HCT116 (cell line): ENCODE measurements at regions not wholly inside any gene's neighbourhood (a gene's known extent, or its start where the extent isn't known, plus 50 kb on each side); places are given as distances from the start of the nearest gene placed in this dataset.

Experiments
- CTCF ChIP-seq, 3 experiments: fragments of 200-600 bp in 1 of 3; sonication (generic) in 1 of 3; IDR thresholded peaks in 2 of 3; conservative IDR thresholded peaks in 1 of 3; 2 replicates each; pipeline ENCODE4 v1.5.1; 2012 to 2017; ENCODE audit warnings: low read depth in 2 of 3, low read length in 2 of 3, antibody characterized with exemption in 1 of 3, borderline replicate concordance in 1 of 3, control low read depth in 1 of 3, mild to moderate bottlenecking in 1 of 3, mixed read lengths in 1 of 3, mixed run types in 1 of 3, moderate library complexity in 1 of 3; ENCODE audit not compliant: insufficient read depth in 1 of 3
- FOSL1 ChIP-seq: IDR thresholded peaks from 2 replicates; pipeline ENCODE4 v1.6.1; 2012; ENCODE audit warnings: low read depth
- POLR2A ChIP-seq: IDR thresholded peaks from 2 replicates; pipeline ENCODE4 v1.7.0; 2011; ENCODE audit warnings: borderline replicate concordance; ENCODE audit not compliant: insufficient read depth, insufficient read length; ENCODE audit errors: extremely low read depth
- RAD21 ChIP-seq: IDR thresholded peaks from 2 replicates; pipeline ENCODE4 v1.6.1; 2012; ENCODE audit warnings: low read depth, mild to moderate bottlenecking
- ZBTB33 ChIP-seq: IDR thresholded peaks from 2 replicates; pipeline ENCODE4 v1.6.1; 2011; ENCODE audit warnings: mild to moderate bottlenecking, low read length, moderate library complexity; ENCODE audit not compliant: insufficient replicate concordance; ENCODE audit errors: extremely low read depth

GRCh38 chr21:27649762-27650161 is 682.9 kb upstream of the ADAMTS5 start:
- TF ChIP-seq RAD21 (no peak), CTCF (IDR thresholded peaks at IDR 0.05 in 2 of 3, conservative IDR thresholded peaks at IDR 0.05 in 1 of 3; ENCODE audit: borderline replicate concordance in 1 of 3, insufficient read depth in 1 of 3, low read depth in 2 of 3, low read length in 2 of 3) (no peak), POLR2A (no peak), FOSL1 (no peak), ZBTB33 (no peak)
